HG03066 (cell line): ENCODE measurements at regions not wholly inside any gene's neighbourhood (a gene's known extent, or its start where the extent isn't known, plus 50 kb on each side); places are given as distances from the start of the nearest gene placed in this dataset.
"Not testable (repeated sequence)": the region's sequence is repeated elsewhere in the genome, so short reads cannot be mapped to it uniquely, and the experiment has no call there.

Source experiments
- ATAC-seq: cut with Tn5 transposase; IDR thresholded peaks from one replicate; pipeline ENCODE4 v1.9.1; 2021; ENCODE audit warnings: low read depth; ENCODE audit not compliant: unreplicated experiment

GRCh38 chr5:112472614-112473013 lies 53.5 kb upstream of the EPB41L4A start:
- no peak for ATAC-seq

- ATAC-seq: no peak
These were observed 54.9 kb upstream of the EPB41L4A start for GRCh38 chr5:112473989-112474388.

GRCh38 chr5:112475747-112476365 lies 56.8 kb upstream of the EPB41L4A start:
- no peak for ATAC-seq

- no peak for ATAC-seq
These were observed 60.3 kb upstream of the EPB41L4A start for GRCh38 chr5:112479418-112479817.

- ATAC-seq: no peak
These were observed 61.4 kb upstream of the EPB41L4A start for GRCh38 chr5:112480501-112480900.

- ATAC-seq: no peak
These were observed 64.6 kb upstream of the EPB41L4A start for GRCh38 chr5:112483704-112484103.

- no peak for ATAC-seq
These were observed 66.9 kb upstream of the EPB41L4A start for GRCh38 chr5:112485934-112486355.

GRCh38 chr5:112491257-112491656 lies 72.2 kb upstream of the EPB41L4A start:
- ATAC-seq: no peak

GRCh38 chr5:112492291-112492690 lies 73.2 kb upstream of the EPB41L4A start:
- ATAC-seq: peak; percentile 100

GRCh38 chr5:112503749-112504501 lies 84.8 kb upstream of the EPB41L4A start:
- not testable (repeated sequence) for ATAC-seq

GRCh38 chr5:112509097-112509496 lies 90.0 kb upstream of the EPB41L4A start:
- ATAC-seq: not testable (repeated sequence)

- ATAC-seq: no peak
These were observed 92.8 kb upstream of the EPB41L4A start for GRCh38 chr5:112511920-112512319.

GRCh38 chr5:112512901-112513300 lies 93.8 kb upstream of the EPB41L4A start:
- ATAC-seq: no peak

GRCh38 chr5:112514111-112514510 lies 95.0 kb upstream of the EPB41L4A start:
- no peak for ATAC-seq

- ATAC-seq: not testable (repeated sequence)
These were observed 101.4 kb upstream of the EPB41L4A start for GRCh38 chr5:112520474-112520873.

GRCh38 chr5:112522891-112523673 lies 104.0 kb upstream of the EPB41L4A start:
- ATAC-seq: peak; percentile 34

- peak; percentile 71 for ATAC-seq
These were observed 104.7 kb upstream of the EPB41L4A start for GRCh38 chr5:112523674-112524263.

- no peak for ATAC-seq
These were observed 106.1 kb upstream of the EPB41L4A start for GRCh38 chr5:112525217-112525616.

- no peak for ATAC-seq
These were observed 109.9 kb upstream of the EPB41L4A start for GRCh38 chr5:112528928-112529327.

- ATAC-seq: no peak
These were observed 110.4 kb upstream of the EPB41L4A start for GRCh38 chr5:112529525-112529924.
